ENCODE measurements at regions not wholly inside any gene's neighbourhood (a gene's known extent, or its start where the extent isn't known, plus 50 kb on each side); places are given as distances from the start of the nearest gene placed in this dataset.
"Not testable (repeated sequence)": the region's sequence is repeated elsewhere in the genome, so short reads cannot be mapped to it uniquely, and the experiment has no call there.

DNA sequence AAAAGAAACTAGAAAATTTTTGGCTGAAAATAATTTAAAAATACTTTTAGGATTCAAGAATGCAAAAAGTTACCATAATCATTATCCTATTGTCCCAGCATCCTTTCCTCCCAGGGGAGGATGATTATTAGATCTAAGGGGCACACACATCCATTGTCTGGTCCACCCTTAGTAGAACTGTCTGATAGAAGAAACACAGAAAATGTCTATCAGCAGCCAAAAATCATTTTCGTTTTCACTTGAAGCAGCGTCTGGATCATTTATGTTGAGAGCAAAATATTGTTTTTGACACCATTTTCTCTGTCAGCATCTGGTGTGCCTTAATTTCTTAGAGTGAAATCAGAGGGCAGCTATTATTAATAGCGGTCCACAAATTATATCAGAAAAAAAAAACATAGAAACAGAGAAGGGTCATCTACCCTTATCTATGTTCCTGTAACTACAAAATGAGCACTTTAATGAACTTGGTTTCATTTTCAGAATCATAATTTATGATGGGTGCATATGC lies 446.3 kb downstream of the TRAM1L1 start:
- DNase-seq, result no peak

DNA sequence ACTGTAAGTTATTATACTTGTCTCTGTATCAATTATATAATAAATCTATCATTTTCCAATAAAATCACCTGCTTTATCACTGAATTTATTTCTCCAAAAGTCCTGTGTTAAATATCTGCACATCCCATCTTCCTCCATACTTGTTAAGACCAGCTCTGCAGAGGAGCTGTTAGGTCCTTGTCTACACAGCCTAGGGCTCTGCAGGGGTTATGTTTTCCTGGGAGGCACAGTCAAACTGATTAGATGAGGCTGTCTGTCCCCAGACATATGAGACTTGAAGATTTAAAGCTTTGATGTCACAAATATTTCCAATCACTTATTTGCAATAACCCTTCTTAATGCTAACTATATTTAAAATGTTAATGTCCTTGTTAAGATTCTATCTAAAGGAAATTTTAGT lies 446.8 kb downstream of the TRAM1L1 start:
- DNase-seq, result no peak

DNA sequence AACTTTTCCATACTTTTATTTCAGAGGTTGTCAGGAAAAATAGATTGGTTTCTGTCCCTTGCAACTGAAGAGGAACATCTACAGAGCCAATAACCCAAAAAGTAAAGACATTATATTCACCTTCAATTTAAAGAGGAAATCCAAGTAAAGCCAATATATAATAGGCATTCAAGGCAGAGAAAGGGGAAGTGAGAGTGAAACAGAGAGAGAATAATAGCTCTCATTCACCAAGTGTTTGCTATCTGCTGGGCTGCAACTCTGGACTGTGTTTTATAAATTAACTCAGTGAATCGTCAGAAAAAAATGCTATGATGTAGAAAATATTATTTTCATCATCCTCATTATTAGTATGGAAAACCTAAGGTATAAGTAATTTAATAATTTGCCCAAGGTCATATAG lies 448.5 kb downstream of the TRAM1L1 start:
- no peak for DNase-seq

DNA sequence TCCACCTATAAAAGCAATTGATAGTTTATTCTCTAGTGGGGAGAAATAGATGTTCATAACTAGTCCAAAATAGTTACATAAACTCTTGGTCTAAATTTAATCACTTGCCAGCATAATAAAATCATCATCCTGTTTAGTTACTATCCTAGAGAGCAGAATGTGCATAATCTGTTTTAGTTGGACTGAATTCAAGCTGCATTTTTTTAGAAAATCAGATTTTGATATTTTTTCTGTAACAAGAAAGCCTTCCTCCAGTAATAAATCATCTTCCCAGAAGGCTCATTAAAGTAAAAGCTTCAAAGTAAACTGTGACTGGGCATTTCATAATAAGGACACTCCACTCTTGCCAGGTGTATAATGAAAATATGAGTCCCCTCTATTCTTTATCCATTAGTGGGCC lies 453.1 kb downstream of the TRAM1L1 start:
- no peak for DNase-seq

DNA sequence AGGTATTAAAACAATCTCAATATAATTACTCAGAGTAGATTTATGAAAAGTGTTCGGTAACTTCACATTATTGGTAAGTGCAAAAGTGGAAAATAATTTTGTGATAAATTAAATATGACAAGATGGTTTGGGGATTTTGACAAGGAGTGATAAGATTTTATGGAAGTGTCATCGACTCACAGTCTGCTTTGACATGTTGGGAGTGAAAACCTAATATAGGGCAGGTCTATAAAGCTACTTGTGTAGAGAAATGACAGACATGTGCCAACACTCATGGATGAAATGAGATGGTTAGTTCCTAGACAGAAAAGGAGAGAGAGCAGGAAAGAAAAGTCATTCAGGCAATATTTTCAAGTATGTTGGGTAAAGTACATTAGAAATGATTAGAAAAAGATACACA lies 456.8 kb downstream of the TRAM1L1 start:
- DNase-seq, result no peak

DNA sequence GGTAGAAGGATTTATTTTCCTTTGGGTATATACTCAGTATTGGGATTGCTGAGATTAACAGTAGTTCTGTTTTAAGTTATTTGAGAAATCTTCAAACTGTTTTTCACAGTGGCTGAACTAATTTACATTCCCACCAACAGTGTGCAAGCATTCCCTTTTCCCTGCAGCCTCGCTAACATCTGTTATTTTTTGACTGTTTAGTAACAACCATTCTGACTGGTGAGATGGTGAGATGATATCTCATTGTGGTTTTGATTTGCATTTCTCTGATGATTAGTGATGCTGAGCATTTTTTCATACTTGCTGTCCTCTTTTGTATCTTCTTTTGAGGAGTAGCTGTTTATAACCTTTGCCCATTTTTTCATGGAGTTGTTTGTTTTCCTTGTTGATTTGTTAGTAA lies 457.8 kb downstream of the TRAM1L1 start:
- no peak for DNase-seq

DNA sequence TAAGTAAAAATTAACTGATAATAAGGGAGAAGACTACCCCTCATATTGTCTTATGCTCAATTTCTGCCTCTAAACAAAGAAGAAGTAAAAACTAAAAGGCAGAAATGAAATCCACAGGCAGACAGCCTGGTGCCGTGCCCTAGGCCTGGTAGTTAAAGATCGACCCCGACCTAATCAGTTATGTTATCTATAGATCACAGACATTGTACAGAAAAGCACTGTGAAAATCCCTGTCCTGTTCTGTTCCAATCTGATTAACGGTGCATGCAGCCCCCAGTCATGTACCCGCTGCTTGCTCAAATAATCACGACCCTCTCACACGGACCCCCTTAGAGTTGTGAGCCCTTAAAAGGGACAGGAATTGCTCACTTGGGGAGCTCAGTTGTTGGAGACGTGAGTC lies 465.9 kb downstream of the TRAM1L1 start:
- not testable (repeated sequence) for DNase-seq

DNA sequence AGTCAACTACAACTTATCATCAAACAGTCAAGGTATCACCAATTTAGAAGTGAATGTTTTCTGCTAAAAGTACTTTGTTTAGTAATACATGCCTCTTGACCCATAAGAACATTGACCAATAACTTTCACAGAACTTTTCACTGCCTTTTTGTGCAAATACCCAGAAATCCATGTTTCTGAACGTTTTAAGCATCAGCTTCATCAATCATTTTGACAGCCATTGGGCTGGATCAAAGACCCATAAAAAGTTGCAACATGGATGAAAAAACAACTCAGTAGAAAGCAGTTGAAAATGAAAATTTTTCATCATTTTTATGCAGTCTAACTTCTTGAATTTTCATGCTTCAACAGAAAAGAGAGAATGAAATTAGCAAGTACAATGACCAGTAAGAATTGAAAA lies 466.7 kb downstream of the TRAM1L1 start:
- DNase-seq, result no peak

DNA sequence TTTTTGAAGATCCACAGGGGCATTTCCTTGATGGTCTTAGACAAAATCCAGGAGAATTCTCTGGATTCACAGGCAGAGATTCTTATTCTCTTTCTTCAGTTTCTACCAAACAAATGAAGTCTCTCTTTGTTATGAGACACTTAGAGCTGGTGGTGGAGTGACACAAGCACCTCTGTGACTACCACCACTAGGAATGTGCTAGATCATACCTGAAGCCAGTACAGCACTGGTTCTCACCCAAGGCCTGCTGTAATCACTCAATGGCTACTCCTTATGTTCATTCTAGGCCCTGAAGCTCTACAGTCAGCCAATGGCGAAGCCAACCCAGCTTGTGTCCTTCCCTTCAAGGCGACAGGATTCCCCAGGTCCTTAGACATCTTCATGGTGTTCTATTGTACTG lies 482.3 kb downstream of the TRAM1L1 start:
- DNase-seq, result no peak

DNA sequence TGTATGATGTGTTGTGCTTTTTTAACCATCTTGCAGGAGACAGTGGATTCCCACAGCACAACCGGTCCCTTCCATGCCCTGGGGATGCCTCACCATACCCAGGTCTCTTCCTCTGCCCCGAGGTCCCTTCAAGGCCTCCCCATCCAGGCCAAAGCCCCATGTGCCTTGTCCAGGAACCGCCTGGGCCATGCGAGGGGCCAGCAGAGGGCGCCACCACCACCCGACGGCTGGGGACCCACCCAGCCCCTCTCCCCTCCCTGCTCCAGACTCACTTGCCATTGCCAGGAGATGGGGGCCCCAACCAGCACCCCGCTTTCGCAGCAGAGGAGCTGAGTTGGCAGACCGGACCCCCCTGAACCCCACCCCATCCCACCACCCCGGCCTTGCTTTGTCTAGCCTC lies 485.5 kb downstream of the TRAM1L1 start:
- DNase-seq, result no peak

DNA sequence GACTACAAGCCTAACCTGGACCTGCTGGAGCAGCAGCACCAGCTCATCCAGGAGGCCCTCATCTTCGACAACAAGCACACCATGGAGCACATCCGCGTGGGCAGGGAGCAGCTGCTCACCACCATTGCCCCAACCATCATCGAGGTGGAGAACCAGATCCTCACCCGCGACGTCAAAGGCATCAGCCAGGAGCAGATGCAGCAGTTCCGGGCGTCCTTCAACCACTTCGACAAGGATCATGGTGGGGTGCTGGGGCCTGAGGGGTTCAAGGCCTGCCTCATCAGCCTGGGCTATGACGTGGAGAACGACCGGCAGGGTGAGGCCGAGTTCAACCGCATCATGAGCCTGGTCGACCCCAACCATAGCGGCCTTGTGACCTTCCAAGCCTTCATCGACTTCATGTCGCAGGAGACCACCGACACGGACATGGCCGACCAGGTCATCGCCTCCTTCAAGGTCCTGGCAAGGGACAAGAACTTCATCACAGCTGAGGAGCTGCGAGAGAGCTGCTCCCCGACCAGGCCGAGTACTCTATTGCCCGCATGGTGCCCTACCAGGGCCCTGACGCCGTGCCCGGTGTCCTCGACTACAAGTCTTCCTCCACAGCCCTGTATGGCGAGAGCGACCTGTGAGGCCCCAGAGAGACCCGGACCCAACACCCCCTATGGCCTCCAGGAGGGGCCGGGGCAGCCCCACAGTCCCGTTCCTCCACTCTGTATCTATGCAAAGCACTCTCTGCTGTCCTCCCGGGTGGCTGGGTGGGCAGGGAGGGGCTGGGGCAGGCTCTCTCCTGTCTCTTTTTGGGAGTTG lies 486.2 kb downstream of the TRAM1L1 start:
- DNase-seq, result no peak

DNA sequence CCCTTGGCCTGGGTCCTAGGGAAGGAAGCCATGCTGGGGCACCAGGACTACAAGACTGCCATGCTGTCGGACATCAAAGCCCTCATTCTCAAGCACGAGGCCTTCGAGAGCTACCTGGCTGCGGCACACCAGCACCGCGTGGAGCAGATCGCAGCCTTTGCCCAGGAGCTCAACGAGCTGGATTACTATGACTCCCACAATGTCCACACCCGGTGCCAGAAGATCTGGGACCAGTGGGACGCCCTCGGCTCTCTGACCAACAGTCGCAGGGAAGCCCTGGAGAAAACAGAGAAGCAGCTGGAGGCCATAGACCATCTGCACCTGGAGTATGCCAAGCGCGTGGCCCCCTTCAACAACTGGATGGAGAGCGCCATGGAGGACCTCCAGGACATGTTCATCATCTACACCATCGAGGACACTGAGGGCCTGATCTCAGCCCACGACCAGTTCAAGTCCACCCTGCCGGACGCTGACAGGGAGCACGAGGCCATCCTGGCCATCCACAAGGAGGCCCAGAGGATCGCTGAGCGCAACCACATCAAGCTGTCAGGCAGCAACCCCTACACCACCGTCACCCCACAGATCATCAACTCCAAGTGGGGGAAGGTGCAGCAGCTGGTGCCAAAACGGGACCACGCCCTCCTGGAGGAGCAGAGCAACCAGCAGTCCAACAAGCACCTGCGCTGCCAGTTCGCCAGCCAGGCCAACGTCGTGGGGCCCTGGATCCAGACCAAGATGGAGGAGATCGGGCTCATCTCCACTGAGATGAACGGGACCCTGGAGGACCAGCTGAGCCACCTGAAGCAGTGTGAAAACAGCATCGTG lies 487.0 kb downstream of the TRAM1L1 start:
- DNase-seq, result no peak

DNA sequence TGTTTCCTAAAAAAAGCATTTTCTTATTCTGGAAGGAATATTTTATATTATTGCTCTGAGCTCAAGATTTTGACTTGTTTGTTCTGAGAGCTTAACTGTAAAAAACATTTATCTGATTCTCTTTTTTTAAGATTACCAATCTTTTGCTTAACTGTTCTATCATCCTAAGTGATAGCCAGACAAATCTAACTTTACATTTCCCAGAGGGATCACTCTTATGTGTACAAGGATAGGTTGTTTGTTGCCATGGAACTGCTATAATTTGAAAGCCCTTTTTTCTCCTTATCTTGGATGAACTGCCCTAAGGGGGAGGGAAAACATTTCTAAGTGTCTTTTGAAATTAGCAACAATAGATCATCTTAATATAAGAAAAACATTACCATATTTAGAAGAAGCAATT lies 494.7 kb downstream of the TRAM1L1 start:
- DNase-seq, result no peak

DNA sequence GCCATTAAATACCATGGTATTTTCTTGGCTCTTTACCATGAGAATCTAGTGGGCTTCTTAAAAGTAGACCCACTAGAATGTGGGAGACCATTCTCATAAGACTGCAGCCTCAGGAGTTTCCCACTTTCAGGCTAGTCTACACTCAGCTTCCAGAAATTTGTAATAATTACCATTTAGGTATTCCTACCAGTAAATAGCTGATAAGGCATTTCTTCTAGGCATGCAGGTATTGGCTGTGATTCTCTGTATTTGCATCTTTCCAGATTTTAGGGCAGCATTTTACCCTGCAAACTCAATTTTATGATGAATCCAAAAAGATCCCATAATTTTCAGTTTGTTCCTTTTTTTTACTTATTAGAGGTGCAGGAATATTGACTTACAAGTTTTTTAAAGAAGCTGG lies 496.6 kb downstream of the TRAM1L1 start:
- no peak for DNase-seq

DNA sequence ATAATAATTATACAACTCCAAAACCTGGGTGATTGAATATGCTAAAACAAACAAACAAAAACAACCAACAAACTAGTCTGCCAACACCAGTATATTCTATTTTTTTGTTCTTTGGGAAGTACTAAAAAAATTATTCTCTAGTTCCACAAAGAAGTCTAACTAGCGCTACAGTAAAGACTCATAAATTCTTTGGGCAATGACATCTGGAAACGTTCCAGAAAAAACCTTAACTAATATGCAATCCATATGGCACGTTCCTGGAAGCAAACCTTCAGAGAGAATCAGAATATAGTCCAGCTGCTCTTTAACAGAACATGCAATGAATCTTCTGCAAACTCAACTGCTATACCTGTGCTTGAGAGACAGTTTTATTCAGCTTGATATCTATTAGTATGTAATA lies 500.1 kb downstream of the TRAM1L1 start:
- DNase-seq, result no peak

DNA sequence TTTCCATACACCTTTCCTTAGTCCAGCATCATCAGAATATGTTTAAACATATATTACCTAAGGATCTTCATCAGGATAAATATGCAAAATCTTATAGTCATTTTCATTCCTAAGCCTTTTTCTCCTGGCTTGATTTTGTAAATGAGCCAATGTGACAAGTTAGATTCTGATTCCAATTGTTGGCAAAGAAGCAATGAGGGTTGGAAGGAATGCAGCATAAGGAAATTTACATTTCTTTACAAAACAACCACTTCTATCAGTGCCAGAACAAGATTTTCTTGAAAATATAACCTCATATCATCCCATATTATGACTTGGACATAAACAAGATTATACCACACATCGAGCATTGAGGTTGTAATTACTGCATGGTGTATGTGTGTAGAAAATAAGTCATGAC lies 508.1 kb downstream of the TRAM1L1 start:
- no peak for DNase-seq

DNA sequence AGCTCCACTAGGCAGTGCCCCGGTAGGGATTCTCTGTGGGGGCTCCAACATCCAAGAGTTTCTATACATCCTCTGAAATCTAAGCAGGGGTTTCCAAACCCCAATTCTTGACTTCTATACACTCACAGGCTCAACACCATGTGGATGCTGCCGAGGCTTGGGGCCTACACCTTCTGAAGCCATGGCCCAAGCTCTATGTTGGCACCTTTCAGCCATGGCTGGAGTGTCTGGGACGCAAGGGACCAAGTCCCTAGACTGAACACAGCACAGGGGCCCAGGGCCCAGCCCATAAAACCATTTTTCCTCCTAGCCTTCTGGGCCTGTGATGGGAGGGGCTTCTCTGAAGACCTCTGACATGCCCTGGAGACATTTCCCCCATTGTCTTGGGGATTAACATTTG lies 511.8 kb downstream of the TRAM1L1 start:
- no peak for DNase-seq

DNA sequence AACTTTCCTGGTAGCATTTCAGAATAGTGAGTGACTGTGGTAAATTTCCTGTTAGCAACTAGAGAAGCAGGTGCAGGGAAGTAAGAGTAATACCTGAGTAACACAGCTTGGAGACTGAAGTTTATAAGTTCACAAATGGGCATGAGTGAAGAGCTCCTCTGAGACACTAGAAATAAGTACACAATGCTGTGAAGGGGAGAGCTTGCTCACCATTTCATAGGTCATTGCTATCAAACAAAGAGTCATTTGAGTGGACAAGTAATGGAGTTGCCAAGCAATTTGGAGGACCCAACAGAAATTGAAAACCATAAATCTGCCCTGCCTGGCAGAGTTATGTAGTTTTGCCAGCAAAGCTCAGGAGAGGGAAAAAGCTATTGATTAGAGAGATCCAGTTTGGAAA lies 523.6 kb downstream of the TRAM1L1 start:
- no peak for DNase-seq

DNA sequence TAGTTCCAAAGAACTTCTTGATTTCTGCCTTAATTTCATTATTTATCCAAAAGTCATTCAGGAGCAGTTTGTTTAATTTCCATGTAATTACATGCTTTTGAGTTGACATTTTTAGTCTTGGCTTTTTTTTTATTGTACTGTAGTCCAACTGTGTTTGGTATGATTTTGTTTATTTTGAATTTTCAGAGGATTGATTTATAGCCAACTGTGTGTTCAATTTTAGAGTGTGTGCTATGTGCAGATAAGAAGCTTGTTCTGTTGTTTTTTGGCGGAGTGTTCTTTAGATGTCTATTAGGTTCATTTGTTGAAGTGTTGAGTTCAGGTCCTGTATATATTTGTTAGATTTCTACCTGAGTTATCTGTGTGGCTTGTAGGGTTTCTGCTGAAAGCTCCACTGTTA lies 533.6 kb downstream of the TRAM1L1 start:
- DNase-seq, result no peak

DNA sequence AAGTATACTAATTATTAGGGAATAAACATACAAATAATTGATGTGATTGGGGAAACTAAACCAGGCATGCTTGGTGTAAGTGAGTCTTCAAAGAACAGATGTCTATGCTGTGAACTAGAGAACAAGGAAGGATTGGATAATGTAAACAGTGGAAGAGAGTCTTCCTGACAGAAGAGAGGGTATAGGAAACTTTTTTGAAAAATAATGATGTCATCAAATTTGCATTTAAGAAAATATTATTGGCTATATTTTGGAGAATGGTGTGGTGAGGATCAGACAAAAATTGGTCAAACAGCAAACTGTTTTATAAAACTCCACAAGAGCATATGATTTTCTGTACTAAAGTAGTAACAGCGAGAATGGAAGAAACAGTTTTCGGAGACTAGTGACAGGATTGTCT lies 537.7 kb downstream of the TRAM1L1 start:
- no peak for DNase-seq

DNA sequence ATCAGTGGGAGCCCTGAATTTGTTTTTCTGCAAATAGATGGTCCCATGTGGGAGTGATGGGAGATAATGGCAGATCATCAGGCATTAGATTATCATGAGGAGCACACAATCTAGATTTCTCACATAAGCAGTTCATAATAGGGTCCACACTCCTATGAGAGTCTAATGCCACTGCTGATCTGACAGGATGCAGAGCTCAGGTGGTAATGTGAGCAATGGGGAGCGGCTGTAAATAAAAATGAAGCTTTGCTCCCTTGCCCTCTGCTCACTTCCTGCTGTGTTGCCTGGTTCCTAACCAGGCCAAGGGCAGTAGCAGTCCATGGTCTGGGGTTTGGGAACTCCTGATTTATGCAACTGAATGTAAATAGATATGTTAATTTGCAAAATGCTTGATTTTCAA lies 538.6 kb downstream of the TRAM1L1 start:
- no peak for DNase-seq

DNA sequence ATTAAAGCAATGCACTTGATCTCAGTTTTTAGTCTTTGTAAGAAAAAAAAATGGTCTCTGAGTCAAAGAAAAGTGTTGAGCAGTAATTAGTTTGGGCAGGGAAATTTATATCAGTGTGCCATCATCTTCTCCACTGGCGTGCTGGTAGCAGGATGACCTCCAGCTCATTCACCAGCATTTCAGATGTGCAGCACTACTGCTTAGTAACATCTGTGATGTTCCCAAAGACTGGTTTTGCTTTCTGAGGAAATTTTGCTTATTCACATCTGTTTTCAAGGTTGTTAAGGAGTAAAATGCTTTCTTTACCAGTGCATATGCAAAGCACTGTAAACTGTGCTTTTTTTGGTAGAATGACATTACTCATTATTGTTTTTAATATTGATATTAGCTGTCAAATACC lies 540.4 kb downstream of the TRAM1L1 start:
- no peak for DNase-seq

DNA sequence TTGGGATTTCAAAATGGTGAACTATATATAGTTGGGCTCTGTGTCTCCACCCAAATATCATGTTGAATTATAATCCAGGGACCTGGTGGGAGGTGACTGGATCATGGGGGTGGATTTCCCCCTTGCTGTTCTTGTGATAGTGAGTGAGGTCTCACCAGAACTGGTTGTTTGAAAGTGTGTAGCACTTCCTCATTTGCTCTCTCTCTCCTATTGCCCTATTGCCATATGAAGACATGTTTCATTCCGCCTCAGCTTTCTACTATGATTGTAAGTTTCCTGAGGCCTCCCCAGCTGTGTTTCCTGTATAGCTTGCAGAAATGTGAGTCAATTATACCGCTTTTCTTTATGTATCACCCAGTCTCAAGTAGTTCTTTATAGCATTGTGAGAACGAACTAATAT lies 545.6 kb downstream of the TRAM1L1 start:
- no peak for DNase-seq

DNA sequence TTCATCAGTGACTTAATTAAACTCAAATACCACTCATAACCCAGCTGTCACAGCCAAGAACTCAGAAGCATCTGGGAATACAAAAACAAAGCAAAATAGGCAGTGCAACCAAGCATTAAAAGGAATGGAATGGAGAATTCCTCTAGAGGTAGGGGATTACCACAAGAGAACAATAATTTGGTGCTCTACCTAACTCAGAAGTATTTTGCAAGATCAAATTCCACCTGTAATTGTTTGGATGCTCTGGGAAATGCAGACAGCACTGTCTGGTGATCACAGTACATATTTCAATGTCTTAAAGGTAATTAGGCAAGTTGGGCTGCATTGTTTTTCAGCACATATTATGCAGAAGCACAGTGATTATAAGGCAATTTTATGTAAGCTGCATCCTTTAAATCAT lies 547.5 kb downstream of the TRAM1L1 start:
- no peak for DNase-seq
